ENCODE measurements at regions not wholly inside any gene's neighbourhood (a gene's known extent, or its start where the extent isn't known, plus 50 kb on each side); places are given as distances from the start of the nearest gene placed in this dataset.
"Not testable (repeated sequence)": the region's sequence is repeated elsewhere in the genome, so short reads cannot be mapped to it uniquely, and the experiment has no call there.

- not testable (repeated sequence) for TF ChIP-seq POLR2A, CTCF (IDR thresholded peaks at IDR 0.05)
Measured at GRCh38 chr7:46590918-46591905, 670.1 kb upstream of the IGFBP3 start.

Data from adrenal gland (tissue), 5 donors.